Smooth muscle cell (in vitro differentiated cells): ENCODE measurements at regions not wholly inside any gene's neighbourhood (a gene's known extent, or its start where the extent isn't known, plus 50 kb on each side); places are given as distances from the start of the nearest gene placed in this dataset.
"Not testable (repeated sequence)": the region's sequence is repeated elsewhere in the genome, so short reads cannot be mapped to it uniquely, and the experiment has no call there.

Source experiments
- DNase-seq: peaks from one replicate; lab custom pipeline; 2025; ENCODE audit not compliant: unreplicated experiment; lab: John Stamatoyannopoulos, UW
- H2AFZ ChIP-seq: fragments of 200-600 bp; sonication (generic); 2 replicates; pipeline ENCODE4 v1.6.0; 2016; ENCODE audit warnings: antibody characterized with exemption, low read depth, mild to moderate bottlenecking
- H3F3A ChIP-seq: fragments of 200-600 bp; sonication (generic); 2 replicates; pipeline ENCODE4 v1.6.0; 2017; ENCODE audit warnings: antibody characterized with exemption, low read depth
- H3K27ac ChIP-seq: fragments of 200-600 bp; sonication (generic); 2 replicates; pipeline ENCODE4 v1.5.1; 2016; ENCODE audit warnings: low read depth, mild to moderate bottlenecking
- H3K27me3 ChIP-seq: fragments of 200-600 bp; sonication (generic); 2 replicates; pipeline ENCODE4 v1.6.1; 2016; ENCODE audit warnings: low read depth, mild to moderate bottlenecking
- H3K36me3 ChIP-seq: fragments of 200-600 bp; sonication (generic); 2 replicates; pipeline ENCODE4 v1.5.1; 2016; ENCODE audit warnings: low read depth
- H3K4me1 ChIP-seq: fragments of 200-600 bp; sonication (generic); 2 replicates; pipeline ENCODE4 v1.5.1; 2016; ENCODE audit warnings: low read depth
- H3K4me2 ChIP-seq: fragments of 200-600 bp; sonication (generic); 2 replicates; pipeline ENCODE4 v1.6.0; 2016; ENCODE audit warnings: mild to moderate bottlenecking
- H3K4me3 ChIP-seq: fragments of 200-600 bp; sonication (generic); 2 replicates; pipeline ENCODE4 v1.5.1; 2016; ENCODE audit warnings: mild to moderate bottlenecking
- H3K79me2 ChIP-seq: fragments of 200-600 bp; sonication (generic); 2 replicates; pipeline ENCODE4 v1.6.0; 2016; ENCODE audit warnings: low read depth, mild to moderate bottlenecking
- H3K9ac ChIP-seq: fragments of 200-600 bp; sonication (generic); 2 replicates; pipeline ENCODE4 v1.6.0; 2016; ENCODE audit warnings: low read depth
- H3K9me3 ChIP-seq: fragments of 200-600 bp; sonication (generic); replicated peaks from 2 replicates; pipeline ENCODE4 v1.5.1; 2016; ENCODE audit warnings: low read depth
- H4K20me1 ChIP-seq: fragments of 200-600 bp; sonication (generic); 2 replicates; pipeline ENCODE4 v1.6.0; 2016; ENCODE audit warnings: low read depth
- CTCF ChIP-seq: fragments of 200-600 bp; sonication (generic); IDR thresholded peaks from 2 replicates; pipeline ENCODE4 v1.5.1; 2017; ENCODE audit warnings: borderline replicate concordance, mild to moderate bottlenecking, antibody characterized with exemption; ENCODE audit not compliant: insufficient read depth, poor library complexity, severe bottlenecking
- WGBS: methylation state at CpG from one replicate; pipeline ENCODE4 v1.1.7; 2016; ENCODE audit warnings: low lambda C conversion rate; 5-methylcytosine and 5-hydroxymethylcytosine counted together

DNA sequence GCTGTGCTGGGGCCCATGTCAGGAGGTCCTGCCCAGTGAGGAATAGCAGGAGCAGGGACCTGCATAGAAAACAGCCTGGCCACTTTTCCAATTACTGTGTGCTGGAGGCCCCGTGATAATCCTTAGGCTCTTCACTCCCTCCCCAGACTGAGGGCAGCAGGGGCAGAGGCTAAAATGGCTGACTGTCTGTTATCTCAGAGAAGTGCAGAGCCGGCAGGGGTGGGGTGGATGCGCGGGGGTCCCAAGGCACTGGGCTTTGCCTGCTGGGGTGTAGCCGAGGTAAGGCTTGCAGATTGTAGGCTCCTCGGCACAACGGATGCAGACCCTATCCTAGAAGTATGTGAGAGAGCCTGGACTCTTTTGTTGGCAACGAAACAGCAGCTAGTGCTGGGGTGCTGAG lies 1064.1 kb downstream of the OLFM4 start:
- no peaks in the 10 kb centered on the region for H3K4me1 ChIP-seq
- no peaks in the 10 kb centered on the region for H3F3A ChIP-seq
- no peak overlapping the region for H3K4me2 ChIP-seq
- no peaks in the 10 kb centered on the region for H4K20me1 ChIP-seq
- no peaks in the 10 kb centered on the region for H3K9me3 ChIP-seq
- H3K79me2 ChIP-seq = no peaks in the 10 kb centered on the region
- no peak for TF ChIP-seq CTCF
- H3K36me3 ChIP-seq = no peaks in the 10 kb centered on the region
- H3K27ac ChIP-seq = no peak overlapping the region
- no peak overlapping the region for H3K9ac ChIP-seq
- DNase-seq = no peak
- H3K27me3 ChIP-seq = no peaks in the 10 kb centered on the region
- H2AFZ ChIP-seq = no peak overlapping the region
- H3K4me3 ChIP-seq = no peak overlapping the region
- WGBS = 94% methylated on average over 8 of the region's 8 CpGs

DNA sequence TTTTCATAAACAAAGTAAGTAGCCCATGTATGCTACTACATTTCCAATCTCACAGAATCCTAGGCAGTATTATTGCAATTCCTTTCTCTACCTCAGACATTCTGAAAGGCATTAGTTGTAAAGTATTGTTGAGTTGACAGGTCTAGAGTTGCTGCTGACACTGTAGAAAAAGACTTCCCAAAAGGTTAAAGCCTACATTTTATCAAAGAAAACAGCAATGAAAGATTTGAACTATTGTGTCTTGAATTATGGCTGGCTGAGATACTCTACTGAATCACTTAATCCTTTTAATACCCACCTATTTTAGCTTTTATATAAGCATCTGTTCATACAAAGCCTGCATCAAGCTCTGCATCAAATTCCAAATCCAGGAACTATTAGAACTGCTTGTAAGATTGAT lies 1082.0 kb downstream of the OLFM4 start:
- no peaks in the 10 kb centered on the region for H4K20me1 ChIP-seq
- no peaks in the 10 kb centered on the region for H3K4me1 ChIP-seq
- H3K27me3 ChIP-seq = no peaks in the 10 kb centered on the region
- TF ChIP-seq CTCF = no peak
- H3K9me3 ChIP-seq = no peaks in the 10 kb centered on the region
- H3K4me2 ChIP-seq = no peak overlapping the region
- no peak overlapping the region for H2AFZ ChIP-seq
- no peaks in the 10 kb centered on the region for H3F3A ChIP-seq
- no peaks in the 10 kb centered on the region for H3K79me2 ChIP-seq
- no peaks in the 10 kb centered on the region for H3K36me3 ChIP-seq
- no peak overlapping the region for H3K4me3 ChIP-seq
- no peak overlapping the region for H3K27ac ChIP-seq
- no peak overlapping the region for H3K9ac ChIP-seq
- no peak for DNase-seq

DNA sequence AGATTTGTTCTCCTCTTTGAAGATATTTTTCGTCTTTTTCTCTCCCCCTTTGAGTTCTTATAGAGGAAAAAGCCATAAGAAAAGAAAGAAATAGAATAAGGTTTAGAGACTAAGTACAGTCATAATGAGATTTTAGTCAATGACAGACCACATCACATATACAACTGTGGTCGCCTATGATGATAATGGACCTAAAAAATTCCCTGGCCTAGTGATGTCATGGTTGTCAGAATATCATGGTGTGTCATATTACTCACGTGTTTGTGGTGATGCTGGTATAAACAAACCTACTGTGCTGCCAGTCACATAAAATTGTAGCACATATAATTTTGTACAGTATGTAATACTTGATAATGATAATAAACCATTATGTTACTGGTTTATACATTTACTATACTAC lies 1096.1 kb downstream of the OLFM4 start:
- Histone ChIP-seq H3K27me3 (no peaks in the 10 kb centered on the region), H3K9me3 (no peaks in the 10 kb centered on the region), H3K27ac (peak overlapping the region; percentile 14), H3K4me1 (no peaks in the 10 kb centered on the region), H3K36me3 (no peaks in the 10 kb centered on the region), H3F3A (no peaks in the 10 kb centered on the region), H3K79me2 (no peaks in the 10 kb centered on the region), H3K4me3 (no peak overlapping the region), H3K4me2 (no peak overlapping the region), H2AFZ (no peak overlapping the region), H3K9ac (no peak overlapping the region), H4K20me1 (no peaks in the 10 kb centered on the region)
- 72% methylated on average over 3 of the region's 3 CpGs for WGBS
- no peak for TF ChIP-seq CTCF
- no peak for DNase-seq

DNA sequence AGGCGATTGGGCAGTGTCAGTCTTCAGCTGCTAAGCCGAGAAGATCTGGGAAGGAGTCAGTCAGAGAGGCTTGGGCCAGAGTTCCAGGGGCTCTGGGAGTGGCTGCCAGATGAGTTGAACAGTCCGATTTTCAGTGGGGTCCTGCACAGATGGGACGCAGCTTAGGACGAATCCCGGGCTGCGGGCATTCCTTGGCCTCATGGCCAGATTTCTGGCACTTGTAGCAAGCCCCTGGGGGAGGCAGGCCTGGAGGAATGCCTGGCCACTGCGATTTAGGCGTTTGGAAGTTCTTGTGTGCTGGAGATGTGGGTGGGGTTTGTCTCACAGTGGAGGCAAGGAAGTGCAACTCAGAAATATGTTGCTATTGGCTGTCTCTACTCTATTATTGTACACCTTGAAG lies 1102.3 kb downstream of the OLFM4 start:
- H3K4me2 ChIP-seq, H2AFZ ChIP-seq, H3K4me3 ChIP-seq, H3K36me3 ChIP-seq, H3K9ac ChIP-seq, DNase-seq, H4K20me1 ChIP-seq, H3K79me2 ChIP-seq, H3K9me3 ChIP-seq, H3K27me3 ChIP-seq, H3F3A ChIP-seq, H3K27ac ChIP-seq, H3K4me1 ChIP-seq: not testable (repeated sequence)
- 63% methylated on average over 9 of the region's 9 CpGs for WGBS

GRCh38 chr13:54131433-54131832 lies 1102.8 kb downstream of the OLFM4 start:
- H2AFZ ChIP-seq, H3K4me3 ChIP-seq, DNase-seq, H3K36me3 ChIP-seq, H3F3A ChIP-seq, H3K4me1 ChIP-seq, H3K27me3 ChIP-seq, H4K20me1 ChIP-seq, H3K9me3 ChIP-seq, H3K4me2 ChIP-seq, H3K9ac ChIP-seq, H3K79me2 ChIP-seq, H3K27ac ChIP-seq: not testable (repeated sequence)
- WGBS = 69% methylated on average over 3 of the region's 3 CpGs

GRCh38 chr13:54132127-54132526 lies 1103.5 kb downstream of the OLFM4 start:
- WGBS = 40% methylated on average over 12 of the region's 12 CpGs
- H3K4me3 ChIP-seq, H3K27ac ChIP-seq, H4K20me1 ChIP-seq, DNase-seq, H3K9me3 ChIP-seq, H3K36me3 ChIP-seq, H3K27me3 ChIP-seq, H3K4me2 ChIP-seq, H3K9ac ChIP-seq, H3K4me1 ChIP-seq, H2AFZ ChIP-seq, H3K79me2 ChIP-seq, H3F3A ChIP-seq: not testable (repeated sequence)

DNA sequence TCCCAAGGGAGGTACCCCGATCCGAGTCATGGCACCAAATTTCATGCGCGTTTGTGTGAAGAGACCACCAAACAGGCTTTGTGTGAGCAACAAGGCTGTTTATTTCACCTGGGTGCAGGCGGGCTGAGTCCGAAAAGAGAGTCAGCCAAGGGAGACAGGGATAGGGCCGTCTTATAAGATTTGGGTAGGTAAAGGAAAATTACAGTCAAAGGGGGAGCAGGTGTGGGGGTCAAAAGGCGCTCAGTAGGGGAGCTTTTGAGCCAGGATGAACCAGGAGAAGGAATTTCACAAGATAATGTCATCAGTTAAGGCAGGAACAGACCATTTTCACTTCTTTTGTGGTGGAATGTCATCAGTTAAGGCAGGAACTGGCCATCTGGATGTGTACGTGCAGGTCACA lies 1104.1 kb downstream of the OLFM4 start:
- DNase-seq, H3K4me2 ChIP-seq, H3K9ac ChIP-seq, H3F3A ChIP-seq, H3K27me3 ChIP-seq, H3K79me2 ChIP-seq, H3K36me3 ChIP-seq, H3K4me1 ChIP-seq, H2AFZ ChIP-seq, H3K27ac ChIP-seq, H3K4me3 ChIP-seq, H3K9me3 ChIP-seq, H4K20me1 ChIP-seq: not testable (repeated sequence)
- WGBS = 60% methylated on average over 9 of the region's 9 CpGs
